IMR-90 (cell line): ENCODE measurements at regions not wholly inside any gene's neighbourhood (a gene's known extent, or its start where the extent isn't known, plus 50 kb on each side); places are given as distances from the start of the nearest gene placed in this dataset.

Source experiments
- BHLHE40 ChIP-seq: fragments of 150-350 bp; IDR thresholded peaks from 2 replicates; pipeline ENCODE4 v1.6.1; 2016; ENCODE audit warnings: mild to moderate bottlenecking, low read depth, low read length
- CEBPB ChIP-seq: IDR thresholded peaks from 2 replicates; pipeline ENCODE4 v1.6.1; 2012; ENCODE audit warnings: low read depth, low read length, improper control_type of control experiment
- CTCF ChIP-seq: conservative IDR thresholded peaks from 2 replicates; pipeline ENCODE4 v1.5.1; 2012; ENCODE audit warnings: mild to moderate bottlenecking, low read depth, low read length, improper control_type of control experiment
- ELK1 ChIP-seq: fragments of 150-350 bp; IDR thresholded peaks from 2 replicates; pipeline ENCODE4 v1.6.1; 2016; ENCODE audit warnings: low read depth, mild to moderate bottlenecking, low read length, moderate library complexity, borderline replicate concordance
- FOS ChIP-seq: fragments of 150-350 bp; IDR thresholded peaks from 2 replicates; pipeline ENCODE4 v1.6.1; 2016; ENCODE audit warnings: low read depth, low read length
- MAFK ChIP-seq: IDR thresholded peaks from 2 replicates; pipeline ENCODE4 v1.6.1; 2012; ENCODE audit warnings: low read depth, low read length, improper control_type of control experiment
- MAZ ChIP-seq: IDR thresholded peaks from 2 replicates; pipeline ENCODE4 v1.6.1; 2012; ENCODE audit warnings: low read depth, mild to moderate bottlenecking, low read length, improper control_type of control experiment, moderate library complexity, borderline replicate concordance
- POLR2A ChIP-seq: IDR thresholded peaks from 2 replicates; pipeline ENCODE4 v1.6.1; 2012; ENCODE audit warnings: mild to moderate bottlenecking, low read depth, low read length
- RAD21 ChIP-seq: IDR thresholded peaks from 2 replicates; pipeline ENCODE4 v1.6.1; 2012; ENCODE audit warnings: low read length, improper control_type of control experiment
- SMC3 ChIP-seq: fragments of 150-350 bp; IDR thresholded peaks from 2 replicates; pipeline ENCODE4 v1.6.1; 2016; ENCODE audit warnings: low read depth, mild to moderate bottlenecking, antibody characterized with exemption, low read length, moderate library complexity

- TF ChIP-seq RAD21: no peak
- no peak for TF ChIP-seq CEBPB
- no peak for TF ChIP-seq FOS
- TF ChIP-seq POLR2A: no peak
- no peak for TF ChIP-seq CTCF
- no peak for TF ChIP-seq BHLHE40
- TF ChIP-seq MAZ: no peak
- no peak for TF ChIP-seq SMC3
- TF ChIP-seq MAFK: no peak
- no peak for TF ChIP-seq ELK1
Measured at GRCh38 chr9:8052991-8053390, 253.4 kb upstream of the DMAC1 start.
